Choroid plexus epithelial cell (primary cell): ENCODE measurements at regions not wholly inside any gene's neighbourhood (a gene's known extent, or its start where the extent isn't known, plus 50 kb on each side); places are given as distances from the start of the nearest gene placed in this dataset.
A peak's percentile ranks its signal among the peaks of the same experiment; 100 is the strongest.

ENCODE experiments used
- DNase-seq: peaks from one replicate; pipeline ENCODE4 v3.0.0-alpha.2; 2010; ENCODE audit warnings: low read depth
- H3K4me3 ChIP-seq: 2 replicates; pipeline ENCODE4 v1.5.1; 2011; ENCODE audit warnings: low read depth, mild to moderate bottlenecking, control low read depth, low read length, moderate library complexity
- CTCF ChIP-seq: conservative IDR thresholded peaks from 2 replicates; pipeline ENCODE4 v1.5.1; 2011; ENCODE audit warnings: low read depth, mild to moderate bottlenecking, control low read depth, inconsistent platforms, low read length, moderate library complexity

- DNase-seq: peak; percentile 61
- TF ChIP-seq CTCF: no peak
- H3K4me3 ChIP-seq: no peak overlapping the region
Measured at GRCh38 chr11:103618528-103618927, 417.9 kb upstream of the DDI1 start.

GRCh38 chr11:103619480-103619879, 417.0 kb upstream of the DDI1 start:
- no peak overlapping the region for H3K4me3 ChIP-seq
- peak; percentile 39 for TF ChIP-seq CTCF
- peak; percentile 37 for DNase-seq

GRCh38 chr11:103619938-103620337, 416.5 kb upstream of the DDI1 start:
- no peak for TF ChIP-seq CTCF
- H3K4me3 ChIP-seq: no peak overlapping the region
- DNase-seq: no peak

GRCh38 chr11:103622296-103622695, 414.1 kb upstream of the DDI1 start:
- TF ChIP-seq CTCF: no peak
- no peak for DNase-seq
- no peak overlapping the region for H3K4me3 ChIP-seq

GRCh38 chr11:103623933-103624332, 412.5 kb upstream of the DDI1 start:
- no peak overlapping the region for H3K4me3 ChIP-seq
- no peak for DNase-seq
- TF ChIP-seq CTCF: no peak

GRCh38 chr11:103624708-103625623, 411.5 kb upstream of the DDI1 start:
- peak; percentile 69 for DNase-seq
- no peak overlapping the region for H3K4me3 ChIP-seq
- TF ChIP-seq CTCF: no peak

GRCh38 chr11:103625624-103625965, 410.8 kb upstream of the DDI1 start:
- no peak for DNase-seq
- no peak overlapping the region for H3K4me3 ChIP-seq
- TF ChIP-seq CTCF: no peak
